HG02798 (cell line): ENCODE measurements at regions not wholly inside any gene's neighbourhood (a gene's known extent, or its start where the extent isn't known, plus 50 kb on each side); places are given as distances from the start of the nearest gene placed in this dataset.
"Not testable (repeated sequence)": the region's sequence is repeated elsewhere in the genome, so short reads cannot be mapped to it uniquely, and the experiment has no call there.

Experiments used
- ATAC-seq: cut with Tn5 transposase; IDR thresholded peaks from one replicate; pipeline ENCODE4 v1.9.1; 2021; ENCODE audit warnings: mild to moderate bottlenecking; ENCODE audit not compliant: unreplicated experiment, poor library complexity

- ATAC-seq: no peak
Measured at GRCh38 chr2:19627359-19627758, 268.9 kb upstream of the OSR1 start.

GRCh38 chr2:19623488-19623887 lies 265.1 kb upstream of the OSR1 start:
- no peak for ATAC-seq

- no peak for ATAC-seq
Measured at GRCh38 chr2:19617257-19617848, 258.9 kb upstream of the OSR1 start.

- ATAC-seq: not testable (repeated sequence)
Measured at GRCh38 chr2:19615402-19615801, 257.0 kb upstream of the OSR1 start.

GRCh38 chr2:19614066-19614465 lies 255.6 kb upstream of the OSR1 start:
- ATAC-seq: no peak

- ATAC-seq: no peak
Measured at GRCh38 chr2:19611491-19612332, 253.3 kb upstream of the OSR1 start.

- ATAC-seq: no peak
Measured at GRCh38 chr2:19609266-19609665, 250.8 kb upstream of the OSR1 start.

- no peak for ATAC-seq
Measured at GRCh38 chr2:19607931-19608771, 249.7 kb upstream of the OSR1 start.

GRCh38 chr2:19607400-19607799 lies 249.0 kb upstream of the OSR1 start:
- no peak for ATAC-seq

GRCh38 chr2:19600982-19601381 lies 242.6 kb upstream of the OSR1 start:
- ATAC-seq: no peak

GRCh38 chr2:19600506-19600905 lies 242.1 kb upstream of the OSR1 start:
- no peak for ATAC-seq

GRCh38 chr2:19598971-19599370 lies 240.5 kb upstream of the OSR1 start:
- ATAC-seq: no peak

- ATAC-seq: no peak
Measured at GRCh38 chr2:19592197-19592596, 233.8 kb upstream of the OSR1 start.

GRCh38 chr2:19589791-19590190 lies 231.4 kb upstream of the OSR1 start:
- no peak for ATAC-seq

GRCh38 chr2:19580830-19581229 lies 222.4 kb upstream of the OSR1 start:
- no peak for ATAC-seq

GRCh38 chr2:19580264-19580663 lies 221.8 kb upstream of the OSR1 start:
- ATAC-seq: no peak

- no peak for ATAC-seq
Measured at GRCh38 chr2:19579461-19579860, 221.0 kb upstream of the OSR1 start.

- ATAC-seq: no peak
Measured at GRCh38 chr2:19577723-19578122, 219.3 kb upstream of the OSR1 start.

- no peak for ATAC-seq
Measured at GRCh38 chr2:19576411-19576810, 218.0 kb upstream of the OSR1 start.

GRCh38 chr2:19575641-19576040 lies 217.2 kb upstream of the OSR1 start:
- no peak for ATAC-seq

GRCh38 chr2:19574778-19575260 lies 216.4 kb upstream of the OSR1 start:
- ATAC-seq: no peak
